ENCODE measurements at regions not wholly inside any gene's neighbourhood (a gene's known extent, or its start where the extent isn't known, plus 50 kb on each side); places are given as distances from the start of the nearest gene placed in this dataset.
"Not testable (repeated sequence)": the region's sequence is repeated elsewhere in the genome, so short reads cannot be mapped to it uniquely, and the experiment has no call there.

DNA sequence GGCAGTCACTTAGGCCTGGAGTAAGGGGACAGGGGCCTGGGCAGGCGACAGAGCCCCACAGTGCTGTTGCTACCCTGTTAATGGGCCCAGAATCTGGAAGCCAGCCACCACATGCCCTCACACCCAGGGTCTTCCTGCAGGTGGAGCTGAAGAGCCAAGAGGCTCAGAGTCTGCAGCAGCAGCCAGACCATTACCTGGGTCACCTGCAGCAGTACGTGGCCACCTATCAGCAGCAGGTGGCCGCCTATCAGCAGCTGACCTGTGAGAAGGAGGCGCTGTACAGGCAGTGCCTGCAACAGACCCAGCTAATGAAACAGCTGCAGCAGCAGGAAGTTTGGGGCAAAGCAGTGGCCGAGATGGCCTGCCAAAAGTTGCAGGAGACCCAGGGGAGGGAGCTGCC lies 104.2 kb upstream of the FAN1 start:
- H3K4me1 ChIP-seq; H3K36me3 ChIP-seq; H3K4me3 ChIP-seq; H3K9ac ChIP-seq (ENCODE audit: low read depth in 2 of 2, low read length in 2 of 2); H3K9me3 ChIP-seq; H3K27ac ChIP-seq; H3K27me3 ChIP-seq; intact Hi-C loops (cut with DNase I): not testable (repeated sequence)
- TF ChIP-seq CTCF (IDR thresholded peaks at IDR 0.05): peak; percentile 17
- DNase-seq: peak; percentile 31

DNA sequence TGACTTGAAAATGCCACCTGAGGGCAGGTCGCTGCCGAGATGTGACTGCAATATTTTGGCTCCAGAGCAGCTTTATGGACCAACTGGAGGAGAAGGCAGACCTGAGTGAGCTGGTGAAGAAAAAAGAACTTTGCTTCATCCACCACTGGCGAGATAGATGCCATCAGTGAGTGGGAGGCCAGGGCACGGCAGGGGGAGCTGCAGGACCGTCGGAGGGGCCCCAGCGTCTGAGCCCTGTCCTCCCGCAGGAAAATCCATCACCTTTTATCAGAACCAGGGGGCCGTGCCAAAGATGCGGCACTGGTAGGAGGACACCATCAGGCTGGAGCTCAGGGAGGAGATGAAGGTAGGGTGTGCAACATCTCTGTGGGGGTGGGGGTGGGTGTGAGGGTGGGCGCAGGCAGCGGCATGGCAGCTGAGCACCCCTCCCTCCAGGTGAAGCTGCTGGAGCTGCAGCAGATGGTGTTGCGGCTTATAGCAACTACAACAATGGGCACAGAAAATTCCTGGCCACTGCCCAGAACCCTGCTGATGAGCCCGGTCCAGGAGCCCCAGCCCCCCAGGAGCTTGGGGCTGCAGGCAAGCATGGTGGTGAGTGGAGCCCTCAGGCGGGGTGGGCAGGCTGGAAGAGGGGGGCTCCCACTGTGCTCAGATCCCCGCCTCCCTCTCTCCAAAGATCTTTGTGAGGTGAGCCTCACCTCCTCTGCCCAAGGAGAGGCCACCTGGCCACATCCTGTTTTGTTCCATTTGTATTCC lies 102.4 kb upstream of the FAN1 start:
- intact Hi-C loops (cut with DNase I); DNase-seq; H3K4me3 ChIP-seq; H3K9ac ChIP-seq (ENCODE audit: low read depth in 2 of 2, low read length in 2 of 2); H3K4me1 ChIP-seq; H3K27me3 ChIP-seq; H3K9me3 ChIP-seq; H3K27ac ChIP-seq; H3K36me3 ChIP-seq: not testable (repeated sequence)

DNA sequence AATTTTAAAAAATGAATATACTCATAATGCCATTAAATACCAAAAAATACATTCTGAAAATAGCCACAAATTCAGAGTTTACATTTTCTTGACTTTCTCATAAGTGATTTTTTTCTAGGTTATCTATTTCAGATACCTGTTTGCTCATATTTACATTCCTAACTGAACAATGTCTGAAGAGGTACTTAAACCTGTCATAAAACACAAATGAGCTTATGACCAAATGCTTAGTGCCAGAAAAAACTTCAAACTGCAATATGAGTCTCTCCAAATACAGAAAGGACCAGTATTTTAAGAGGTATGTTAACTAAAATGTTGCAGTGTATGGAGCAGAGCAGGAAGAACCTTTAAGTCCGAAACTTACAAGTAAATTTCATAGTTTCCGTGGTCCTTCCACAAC lies 101.7 kb upstream of the FAN1 start:
- H3K9me3 ChIP-seq; H3K27ac ChIP-seq; H3K4me1 ChIP-seq; intact Hi-C loops (cut with DNase I); H3K27me3 ChIP-seq; H3K9ac ChIP-seq (ENCODE audit: low read depth in 2 of 2, low read length in 2 of 2); H3K4me3 ChIP-seq; DNase-seq; H3K36me3 ChIP-seq: not testable (repeated sequence)

GRCh38 chr15:30803703-30804102 lies 100.0 kb upstream of the FAN1 start:
- H3K4me1 ChIP-seq; H3K36me3 ChIP-seq; H3K4me3 ChIP-seq; DNase-seq; H3K9ac ChIP-seq (ENCODE audit: low read depth in 2 of 2, low read length in 2 of 2); H3K27me3 ChIP-seq; H3K9me3 ChIP-seq; H3K27ac ChIP-seq; intact Hi-C loops (cut with DNase I): not testable (repeated sequence)

DNA sequence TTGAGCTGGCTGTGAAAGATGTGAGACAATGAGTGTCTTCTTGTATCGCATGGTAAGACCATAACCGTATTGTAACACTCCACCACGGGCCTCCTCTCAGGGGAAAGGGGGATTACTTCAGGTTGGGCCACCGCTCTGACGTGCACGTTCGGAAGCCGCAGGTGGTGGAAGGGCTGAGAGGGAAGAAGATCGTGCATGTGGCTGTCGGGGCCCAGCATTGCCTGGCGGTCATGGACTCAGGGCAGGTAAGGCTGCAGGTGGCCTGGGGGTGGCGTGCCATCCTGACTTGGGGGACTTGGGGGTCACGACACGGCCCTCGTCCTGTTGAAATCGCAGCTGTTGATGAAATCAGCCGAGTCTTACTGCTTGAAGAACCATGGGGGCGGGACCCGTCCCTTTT lies 87.3 kb upstream of the FAN1 start:
- no peak overlapping the region for H3K9ac ChIP-seq (ENCODE audit: low read depth in 2 of 2, low read length in 2 of 2)
- H3K4me1 ChIP-seq: no peaks in the 10 kb centered on the region
- TF ChIP-seq CTCF (IDR thresholded peaks at IDR 0.05): no peak
- DNase-seq: no peak
- no peak overlapping the region for H3K4me3 ChIP-seq
- no peak overlapping the region for H3K27ac ChIP-seq
- intact Hi-C loops (cut with DNase I): no loop called here
- H3K9me3 ChIP-seq: no peaks in the 10 kb centered on the region
- no peaks in the 10 kb centered on the region for H3K36me3 ChIP-seq
- no peaks in the 10 kb centered on the region for H3K27me3 ChIP-seq

DNA sequence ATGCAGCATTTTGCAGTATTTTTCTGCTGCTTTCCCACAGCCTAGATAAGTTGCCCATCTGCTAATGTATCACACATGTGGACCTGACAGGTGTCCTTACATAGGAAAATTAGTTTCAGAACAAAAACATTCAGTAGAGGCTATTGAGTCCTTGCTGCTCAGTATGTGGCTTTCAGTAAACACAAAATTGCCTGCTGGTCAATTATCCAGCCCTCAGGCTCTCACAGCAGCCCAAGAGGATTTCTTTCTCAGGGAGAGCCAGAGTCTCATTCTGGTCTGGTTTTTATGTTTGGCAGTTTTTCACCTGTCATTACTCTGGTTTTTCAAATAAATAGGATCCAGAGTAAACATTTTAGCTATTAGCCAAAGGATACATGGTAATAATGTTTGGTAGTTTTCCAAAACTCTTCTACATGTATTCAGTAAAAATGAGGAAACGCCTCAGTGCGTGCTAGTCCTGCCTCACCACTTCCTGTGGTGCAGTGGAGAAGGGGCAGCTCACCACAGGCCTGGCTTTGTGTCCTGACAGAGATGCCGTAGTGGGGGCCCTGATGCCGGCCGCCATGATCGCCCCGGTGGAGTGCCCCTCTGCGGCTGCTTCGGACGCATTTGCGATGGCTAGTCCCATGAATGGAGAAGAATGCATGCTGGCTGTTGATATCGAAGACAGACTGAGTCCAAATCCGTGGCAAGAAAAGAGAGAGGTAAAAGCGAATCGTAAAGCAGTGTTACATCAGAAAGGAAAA lies 80.5 kb upstream of the FAN1 start:
- H3K27me3 ChIP-seq: not testable (repeated sequence)
- peak overlapping the region; percentile 1 for H3K4me3 ChIP-seq
- peak; percentile 31 for DNase-seq

DNA sequence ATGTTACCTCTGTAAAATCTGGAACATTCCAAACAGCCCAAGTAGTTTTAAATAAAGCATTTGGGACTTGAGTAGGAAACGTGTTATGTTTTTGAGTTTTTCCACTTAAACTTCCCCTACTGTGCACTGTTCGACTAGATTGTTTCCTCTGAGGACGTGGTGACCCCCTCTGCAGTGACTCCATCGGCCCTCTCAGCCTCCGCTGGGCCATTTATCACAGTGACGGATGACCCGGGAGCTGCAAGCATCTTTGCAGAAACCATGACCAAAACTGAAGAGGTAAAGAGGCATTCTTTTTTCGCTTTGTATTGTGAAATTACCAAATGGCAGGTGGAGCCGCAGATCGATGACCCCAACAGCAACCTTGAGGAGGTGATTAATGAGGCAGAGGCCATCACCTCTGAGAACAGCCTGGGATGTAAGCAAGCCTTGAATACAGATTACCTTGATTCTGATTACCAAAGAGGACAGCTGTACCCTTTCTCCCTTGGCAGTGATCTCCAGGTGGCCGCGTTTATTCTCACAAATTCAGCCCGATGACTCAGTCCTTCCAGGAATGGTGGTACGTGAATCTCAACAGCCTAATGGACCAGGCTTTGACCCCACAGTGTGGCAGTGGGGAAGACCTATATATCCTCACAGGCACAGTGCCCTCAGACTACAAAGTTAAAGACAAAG lies 79.1 kb upstream of the FAN1 start:
- no peak overlapping the region for H3K9ac ChIP-seq (ENCODE audit: low read depth in 2 of 2, low read length in 2 of 2)
- H3K27me3 ChIP-seq: no peaks in the 10 kb centered on the region
- DNase-seq: no peak
- no peaks in the 10 kb centered on the region for H3K9me3 ChIP-seq
- no peaks in the 10 kb centered on the region for H3K4me1 ChIP-seq
- no peak overlapping the region for H3K27ac ChIP-seq
- H3K36me3 ChIP-seq: no peaks in the 10 kb centered on the region
- no peak for TF ChIP-seq CTCF (IDR thresholded peaks at IDR 0.05)
- intact Hi-C loops (cut with DNase I): no loop called here
- no peak overlapping the region for H3K4me3 ChIP-seq

More for the DNA sequence above, 80.5 kb upstream of the FAN1 start:
- intact Hi-C loops (cut with DNase I); H3K36me3 ChIP-seq; H3K9me3 ChIP-seq; H3K9ac ChIP-seq (ENCODE audit: low read depth in 2 of 2, low read length in 2 of 2); H3K4me1 ChIP-seq; H3K27ac ChIP-seq: not testable (repeated sequence)
